GM23338 (cell line): ENCODE measurements at regions not wholly inside any gene's neighbourhood (a gene's known extent, or its start where the extent isn't known, plus 50 kb on each side); places are given as distances from the start of the nearest gene placed in this dataset.

ENCODE experiments used
- CTCF ChIP-seq, 2 experiments: fragments of 200-600 bp in 1 of 2; sonication (generic) in 1 of 2; conservative IDR thresholded peaks; 2 replicates each; pipeline versions ENCODE4 v1.5.1 to v1.6.1; 2016 to 2017; ENCODE audit warnings: antibody characterized with exemption in 2 of 2, low read depth in 2 of 2, mild to moderate bottlenecking in 2 of 2, moderate library complexity in 1 of 2
- EZH2 ChIP-seq: fragments of 200-600 bp; sonication (generic); IDR thresholded peaks from one replicate; pipeline ENCODE4 v1.8.0; 2017; ENCODE audit warnings: antibody characterized with exemption, mild to moderate bottlenecking, low read depth; ENCODE audit not compliant: unreplicated experiment
- EZH2phosphoT487 ChIP-seq: fragments of 200-600 bp; sonication (generic); IDR thresholded peaks from one replicate; pipeline ENCODE4 v1.8.1; 2018; ENCODE audit warnings: antibody characterized with exemption; ENCODE audit not compliant: unreplicated experiment
- POLR2AphosphoS5 ChIP-seq: IDR thresholded peaks from 2 replicates; pipeline ENCODE4 v1.6.1; 2016; ENCODE audit warnings: antibody characterized with exemption, low read depth
- REST ChIP-seq: IDR thresholded peaks from one replicate; pipeline ENCODE4 v1.6.1; 2018; ENCODE audit warnings: antibody characterized with exemption; ENCODE audit not compliant: unreplicated experiment

- no peak for TF ChIP-seq POLR2AphosphoS5
- no peak for TF ChIP-seq CTCF (conservative IDR thresholded peaks at IDR 0.05; ENCODE audit: low read depth in 2 of 2)
- TF ChIP-seq REST, result no peak
- no peak for TF ChIP-seq EZH2
- TF ChIP-seq EZH2phosphoT487, result no peak
These were observed 471.9 kb downstream of the KCTD12 start for GRCh38 chr13:76414320-76414719.
